MCF 10A (cell line): ENCODE measurements at regions not wholly inside any gene's neighbourhood (a gene's known extent, or its start where the extent isn't known, plus 50 kb on each side); places are given as distances from the start of the nearest gene placed in this dataset.

ENCODE experiments used
- BruUV-seq: library from RNA; stranded (reverse); fragments of 400-500 nt; replicated peaks from 2 replicates; lab custom pipeline; 2021; lab: Mats Ljungman, UMichigan
- CTCF ChIA-PET: fragments of 300-600 bp; sonication (Branson Sonifier 250); formaldehyde crosslinking; extraction: SDS; loops from one replicate; lab custom pipeline; 2021; ENCODE audit warnings: antibody characterized with exemption, inconsistent platforms; lab: Yijun Ruan, JAX
- POLR2A ChIA-PET: fragments of 300-600, 350-650 bp; sonication (Branson Sonifier 250); formaldehyde crosslinking; extraction: SDS; loops from one replicate; lab custom pipeline; 2020; ENCODE audit warnings: antibody characterized with exemption, inconsistent platforms; lab: Yijun Ruan, JAX
- DNase-seq: peaks from one replicate; pipeline ENCODE4 v3.0.0-alpha.2; 2018; ENCODE audit not compliant: unreplicated experiment
- H3K27ac Mint-ChIP-seq: one replicate; pipeline ENCODE4 v1.8.0; 2022; ENCODE audit warnings: mild to moderate bottlenecking, low read depth, mixed read lengths; ENCODE audit not compliant: unreplicated experiment
- H3K27me3 Mint-ChIP-seq: one replicate; pipeline ENCODE4 v1.8.0; 2022; ENCODE audit warnings: mixed read lengths; ENCODE audit not compliant: insufficient read depth, unreplicated experiment
- H3K36me3 Mint-ChIP-seq: one replicate; pipeline ENCODE4 v1.8.0; 2022; ENCODE audit warnings: mild to moderate bottlenecking, moderate library complexity, mixed read lengths; ENCODE audit not compliant: insufficient read depth, unreplicated experiment
- H3K4me1 Mint-ChIP-seq: one replicate; pipeline ENCODE4 v1.8.0; 2022; ENCODE audit warnings: mixed read lengths; ENCODE audit not compliant: insufficient read depth, unreplicated experiment
- H3K4me3 Mint-ChIP-seq: one replicate; pipeline ENCODE4 v1.8.0; 2022; ENCODE audit warnings: mild to moderate bottlenecking, moderate library complexity, mixed read lengths; ENCODE audit not compliant: unreplicated experiment
- H3K9me3 Mint-ChIP-seq: one replicate; pipeline ENCODE4 v1.8.0; 2022; ENCODE audit warnings: mixed read lengths; ENCODE audit not compliant: unreplicated experiment
- intact Hi-C: fragments of 100-400 bp; cut with micrococcal nuclease; formaldehyde crosslinking; loops from 2 replicates; pipeline ENCODE4 v1.14.1; 2022
- TF ChIP-seq, protein P1 (sequence below): fragments of 200-600 bp; IDR thresholded peaks from one replicate; pipeline ENCODE4 v1.8.0; 2022; ENCODE audit warnings: antibody characterized with exemption, mild to moderate bottlenecking; ENCODE audit not compliant: unreplicated experiment

DNA sequence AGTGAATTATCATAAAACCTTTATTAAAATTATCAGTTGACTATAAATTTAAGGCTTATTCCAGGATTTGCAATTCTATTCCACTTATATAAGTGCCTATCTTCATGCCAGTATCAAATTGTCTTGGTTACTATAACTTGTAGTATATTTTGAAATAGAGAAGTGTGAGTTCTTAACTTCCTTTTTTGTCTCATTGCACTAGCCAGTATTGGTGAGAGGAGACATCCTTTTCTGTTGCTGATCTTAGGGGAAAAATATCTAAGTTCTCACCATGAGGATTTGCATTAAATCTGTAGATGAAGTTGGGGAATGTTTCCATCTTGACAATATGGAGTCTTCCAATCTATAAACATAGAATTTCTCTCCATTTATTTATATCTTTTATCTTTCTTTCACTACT is 104.2 kb upstream of the MKI67 start:
- H3K4me1 Mint-ChIP-seq = no peaks in the 10 kb centered on the region
- CTCF ChIA-PET = no interaction called here
- POLR2A ChIA-PET = no interaction called here
- no peak overlapping the region for H3K4me3 Mint-ChIP-seq
- H3K27ac Mint-ChIP-seq = no peak overlapping the region
- TF ChIP-seq, protein P1, sequence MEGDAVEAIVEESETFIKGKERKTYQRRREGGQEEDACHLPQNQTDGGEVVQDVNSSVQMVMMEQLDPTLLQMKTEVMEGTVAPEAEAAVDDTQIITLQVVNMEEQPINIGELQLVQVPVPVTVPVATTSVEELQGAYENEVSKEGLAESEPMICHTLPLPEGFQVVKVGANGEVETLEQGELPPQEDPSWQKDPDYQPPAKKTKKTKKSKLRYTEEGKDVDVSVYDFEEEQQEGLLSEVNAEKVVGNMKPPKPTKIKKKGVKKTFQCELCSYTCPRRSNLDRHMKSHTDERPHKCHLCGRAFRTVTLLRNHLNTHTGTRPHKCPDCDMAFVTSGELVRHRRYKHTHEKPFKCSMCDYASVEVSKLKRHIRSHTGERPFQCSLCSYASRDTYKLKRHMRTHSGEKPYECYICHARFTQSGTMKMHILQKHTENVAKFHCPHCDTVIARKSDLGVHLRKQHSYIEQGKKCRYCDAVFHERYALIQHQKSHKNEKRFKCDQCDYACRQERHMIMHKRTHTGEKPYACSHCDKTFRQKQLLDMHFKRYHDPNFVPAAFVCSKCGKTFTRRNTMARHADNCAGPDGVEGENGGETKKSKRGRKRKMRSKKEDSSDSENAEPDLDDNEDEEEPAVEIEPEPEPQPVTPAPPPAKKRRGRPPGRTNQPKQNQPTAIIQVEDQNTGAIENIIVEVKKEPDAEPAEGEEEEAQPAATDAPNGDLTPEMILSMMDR = no peak
- intact Hi-C loops = no loop called here
- H3K27me3 Mint-ChIP-seq = peaks cover 79% of the 10 kb centered on the region
- BruUV-seq = no TSS peak
- peaks cover 14% of the 10 kb centered on the region for H3K9me3 Mint-ChIP-seq
- DNase-seq = no peak
- H3K36me3 Mint-ChIP-seq = no peaks in the 10 kb centered on the region

- H3K4me3 Mint-ChIP-seq = no peak overlapping the region
- H3K4me1 Mint-ChIP-seq = no peaks in the 10 kb centered on the region
- CTCF ChIA-PET = interaction anchor here (0.5 to 0.6 kb wide), 2 partner anchors 14 to 887 kb away, joined by 4 to 5 read pairs; no protein-coding TSS in a partner anchor
- intact Hi-C loops = no loop called here
- H3K36me3 Mint-ChIP-seq = no peaks in the 10 kb centered on the region
- TF ChIP-seq, protein P1 = no peak
- H3K27ac Mint-ChIP-seq = no peak overlapping the region
- BruUV-seq = no TSS peak
- DNase-seq = no peak
- POLR2A ChIA-PET = no interaction called here
- peaks cover 8% of the 10 kb centered on the region for H3K9me3 Mint-ChIP-seq
- H3K27me3 Mint-ChIP-seq = peaks cover 49% of the 10 kb centered on the region
These were observed 107.2 kb upstream of the MKI67 start for GRCh38 chr10:128233422-128233821.

GRCh38 chr10:128237710-128238109 is 111.5 kb upstream of the MKI67 start:
- Mint-ChIP-seq H3K27me3 (peaks cover 13% of the 10 kb centered on the region), H3K4me3 (no peak overlapping the region), H3K9me3 (peaks cover 8% of the 10 kb centered on the region), H3K36me3 (no peaks in the 10 kb centered on the region), H3K27ac (no peak overlapping the region), H3K4me1 (no peaks in the 10 kb centered on the region)
- ChIA-PET CTCF (interaction anchor here (1.1 to 2.3 kb wide), 2 partner anchors 26 to 30 kb away, joined by 5 to 11 read pairs; no protein-coding TSS in a partner anchor), POLR2A (no interaction called here)
- intact Hi-C loops = no loop called here
- TF ChIP-seq, protein P1 = no peak
- BruUV-seq = no TSS peak
- DNase-seq = no peak

- intact Hi-C loops = no loop called here
- no peaks in the 10 kb centered on the region for H3K27me3 Mint-ChIP-seq
- no peak for DNase-seq
- H3K27ac Mint-ChIP-seq = no peak overlapping the region
- no peaks in the 10 kb centered on the region for H3K4me1 Mint-ChIP-seq
- ChIA-PET POLR2A (no interaction called here), CTCF (no interaction called here)
- BruUV-seq = no TSS peak
- no peaks in the 10 kb centered on the region for H3K36me3 Mint-ChIP-seq
- no peak overlapping the region for H3K4me3 Mint-ChIP-seq
- H3K9me3 Mint-ChIP-seq = no peaks in the 10 kb centered on the region
- TF ChIP-seq, protein P1 = no peak
These were observed 114.8 kb upstream of the MKI67 start for GRCh38 chr10:128241023-128241422.
